GM12878 (cell line): ENCODE measurements at regions not wholly inside any gene's neighbourhood (a gene's known extent, or its start where the extent isn't known, plus 50 kb on each side); places are given as distances from the start of the nearest gene placed in this dataset.

Experiments
- BCLAF1 ChIP-seq: fragments of 450-650 bp; IDR thresholded peaks from 2 replicates; pipeline ENCODE4 v1.6.1; 2017; ENCODE audit warnings: antibody characterized with exemption, mild to moderate bottlenecking, moderate library complexity
- CTCF ChIP-seq, 3 experiments: IDR thresholded peaks in 2 of 3; conservative IDR thresholded peaks in 1 of 3; 2 replicates each; pipeline ENCODE4 v1.5.1; 2011; ENCODE audit warnings: low read depth in 3 of 3, low read length in 3 of 3, mild to moderate bottlenecking in 3 of 3, control low read depth in 2 of 3, moderate library complexity in 2 of 3, inconsistent platforms in 1 of 3, mixed read lengths in 1 of 3; ENCODE audit not compliant: control insufficient read depth in 2 of 3, insufficient read depth in 1 of 3; ENCODE audit errors: extremely low read depth in 1 of 3
- PKNOX1 ChIP-seq: fragments of 450-650 bp; IDR thresholded peaks from 2 replicates; pipeline ENCODE4 v1.6.1; 2016; ENCODE audit warnings: mild to moderate bottlenecking
- POLR2A ChIP-seq: IDR thresholded peaks from 2 replicates; pipeline ENCODE4 v1.6.1; 2011; ENCODE audit warnings: low read depth, mild to moderate bottlenecking, low read length
- POLR2AphosphoS5 ChIP-seq: IDR thresholded peaks from 2 replicates; pipeline ENCODE4 v1.6.1; 2011; ENCODE audit warnings: mild to moderate bottlenecking, low read length, inconsistent platforms
- SMAD1 ChIP-seq: fragments of 450-650 bp; IDR thresholded peaks from 2 replicates; pipeline ENCODE4 v1.6.1; 2018; ENCODE audit warnings: mild to moderate bottlenecking, low read depth; ENCODE audit not compliant: partially characterized antibody
- SP1 ChIP-seq: IDR thresholded peaks from one replicate; pipeline ENCODE4 v1.6.1; 2011; ENCODE audit warnings: low read depth, low read length

- TF ChIP-seq SP1 = no peak
- no peak for TF ChIP-seq POLR2AphosphoS5
- TF ChIP-seq BCLAF1 = no peak
- TF ChIP-seq CTCF (IDR thresholded peaks at IDR 0.05 in 2 of 3, conservative IDR thresholded peaks at IDR 0.05 in 1 of 3; ENCODE audit: control insufficient read depth in 2 of 3, extremely low read depth in 1 of 3, insufficient read depth in 1 of 3, low read depth in 3 of 3, low read length in 3 of 3) = no peak
- TF ChIP-seq PKNOX1 = no peak
- no peak for TF ChIP-seq POLR2A
- no peak for TF ChIP-seq SMAD1
Measured at GRCh38 chr16:49094471-49094870, 187.2 kb downstream of the CBLN1 start.
